PC-9 (cell line): ENCODE measurements at regions not wholly inside any gene's neighbourhood (a gene's known extent, or its start where the extent isn't known, plus 50 kb on each side); places are given as distances from the start of the nearest gene placed in this dataset.
"Not testable (repeated sequence)": the region's sequence is repeated elsewhere in the genome, so short reads cannot be mapped to it uniquely, and the experiment has no call there.

Source experiments
- BruUV-seq: library from RNA; stranded (reverse); fragments of 400-500 nt; replicated peaks from 2 replicates; lab custom pipeline; 2021; lab: Mats Ljungman, UMichigan
- CTCF ChIA-PET: fragments of 300-600 bp; sonication (Branson Sonifier 250); formaldehyde crosslinking; loops from one replicate; lab custom pipeline; 2022; ENCODE audit warnings: antibody characterized with exemption; lab: Charles Lee
- POLR2A ChIA-PET: fragments of 300-600 bp; sonication (Branson Sonifier 250); formaldehyde crosslinking; loops from one replicate; lab custom pipeline; 2022; ENCODE audit warnings: antibody characterized with exemption; ENCODE audit not compliant: unreplicated experiment; lab: Charles Lee
- DNase-seq, 2 experiments: peaks; one replicate each; pipeline versions ENCODE4 v3.0.0 to v3.0.0-alpha.2; 2015 to 2022; ENCODE audit warnings: mixed read lengths in 1 of 2
- H2AFZ ChIP-seq: fragments of 200-600 bp; sonication (generic); 2 replicates; pipeline ENCODE4 v1.8.1; 2017; ENCODE audit warnings: antibody characterized with exemption
- H3F3A ChIP-seq: fragments of 200-600 bp; sonication (generic); 2 replicates; pipeline ENCODE4 v1.8.1; 2017; ENCODE audit warnings: antibody characterized with exemption, mild to moderate bottlenecking, low read depth; ENCODE audit not compliant: insufficient read depth
- H3K27ac ChIP-seq: fragments of 200-600 bp; sonication (generic); 2 replicates; pipeline ENCODE4 v1.6.1; 2016; ENCODE audit warnings: mixed run types
- H3K27me3 ChIP-seq: fragments of 200-600 bp; sonication (generic); 2 replicates; pipeline ENCODE4 v1.6.1; 2016; ENCODE audit warnings: low read depth, mixed run types; ENCODE audit not compliant: insufficient read depth
- H3K36me3 ChIP-seq: fragments of 200-600 bp; sonication (generic); 2 replicates; pipeline ENCODE4 v1.6.1; 2016; ENCODE audit warnings: low read depth, mixed run types
- H3K4me1 ChIP-seq: fragments of 200-600 bp; sonication (generic); replicated peaks from 2 replicates; pipeline ENCODE4 v1.6.1; 2016; ENCODE audit warnings: mixed run types; ENCODE audit not compliant: insufficient read depth
- H3K4me2 ChIP-seq: fragments of 200-600 bp; sonication (generic); 2 replicates; pipeline ENCODE4 v1.6.1; 2017; ENCODE audit warnings: mixed run types
- H3K4me3 ChIP-seq: fragments of 200-600 bp; sonication (generic); 2 replicates; pipeline ENCODE4 v1.6.1; 2016; ENCODE audit warnings: mixed run types
- H3K79me2 ChIP-seq: fragments of 200-600 bp; sonication (generic); 2 replicates; pipeline ENCODE4 v1.6.1; 2017; ENCODE audit warnings: low read depth, mixed run types
- H3K9me2 ChIP-seq: fragments of 200-600 bp; sonication (generic); 2 replicates; pipeline ENCODE4 v1.8.1; 2017; ENCODE audit warnings: mild to moderate bottlenecking; ENCODE audit not compliant: insufficient read depth
- H3K9me3 ChIP-seq: fragments of 200-600 bp; sonication (generic); 2 replicates; pipeline ENCODE4 v1.8.1; 2016; ENCODE audit warnings: low read depth; ENCODE audit not compliant: insufficient read depth
- H4K20me1 ChIP-seq: fragments of 200-600 bp; sonication (generic); 2 replicates; pipeline ENCODE4 v1.8.1; 2017; ENCODE audit not compliant: insufficient read depth
- EZH2 ChIP-seq: fragments of 200-600 bp; sonication (generic); IDR thresholded peaks from 2 replicates; pipeline ENCODE4 v1.8.0; 2017; ENCODE audit warnings: antibody characterized with exemption, low read depth
- intact Hi-C: fragments of 100-400 bp; cut with micrococcal nuclease; formaldehyde crosslinking; loops from one replicate; pipeline ENCODE4 v1.10.0; 2022; ENCODE audit not compliant: unreplicated experiment
- TF ChIP-seq, protein P1 (sequence below): fragments of 200-600 bp; sonication (generic); conservative IDR thresholded peaks from 2 replicates; pipeline ENCODE4 v1.6.1; 2017; ENCODE audit warnings: mixed run types, antibody characterized with exemption, mild to moderate bottlenecking, moderate library complexity

DNA sequence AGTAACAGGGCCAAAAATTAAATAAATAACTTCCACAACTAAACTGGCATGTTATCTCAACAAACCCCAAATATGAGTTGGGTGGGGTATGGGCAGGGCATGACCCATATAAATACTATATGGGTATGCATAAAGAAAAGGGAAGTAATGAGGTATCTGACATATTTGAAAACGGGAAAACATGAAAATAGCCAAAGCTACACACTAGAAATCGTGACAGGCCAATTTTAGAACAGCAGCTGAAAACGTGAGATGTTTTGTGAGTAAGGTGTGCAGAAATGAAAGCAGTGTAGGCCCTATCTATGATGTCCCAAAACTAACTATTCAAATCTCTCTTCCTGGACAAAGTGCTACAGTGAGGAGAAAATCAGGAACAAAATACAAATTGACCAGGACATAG lies 537.9 kb upstream of the NR5A2 start:
- ChIA-PET CTCF (no interaction called here), POLR2A (interaction anchor here (0.6 kb wide), 1 partner anchor 47 kb away, joined by 5 read pairs; no protein-coding TSS in a partner anchor)
- BruUV-seq: no TSS peak
- H3K79me2 ChIP-seq: no peaks in the 10 kb centered on the region
- TF ChIP-seq, protein P1, sequence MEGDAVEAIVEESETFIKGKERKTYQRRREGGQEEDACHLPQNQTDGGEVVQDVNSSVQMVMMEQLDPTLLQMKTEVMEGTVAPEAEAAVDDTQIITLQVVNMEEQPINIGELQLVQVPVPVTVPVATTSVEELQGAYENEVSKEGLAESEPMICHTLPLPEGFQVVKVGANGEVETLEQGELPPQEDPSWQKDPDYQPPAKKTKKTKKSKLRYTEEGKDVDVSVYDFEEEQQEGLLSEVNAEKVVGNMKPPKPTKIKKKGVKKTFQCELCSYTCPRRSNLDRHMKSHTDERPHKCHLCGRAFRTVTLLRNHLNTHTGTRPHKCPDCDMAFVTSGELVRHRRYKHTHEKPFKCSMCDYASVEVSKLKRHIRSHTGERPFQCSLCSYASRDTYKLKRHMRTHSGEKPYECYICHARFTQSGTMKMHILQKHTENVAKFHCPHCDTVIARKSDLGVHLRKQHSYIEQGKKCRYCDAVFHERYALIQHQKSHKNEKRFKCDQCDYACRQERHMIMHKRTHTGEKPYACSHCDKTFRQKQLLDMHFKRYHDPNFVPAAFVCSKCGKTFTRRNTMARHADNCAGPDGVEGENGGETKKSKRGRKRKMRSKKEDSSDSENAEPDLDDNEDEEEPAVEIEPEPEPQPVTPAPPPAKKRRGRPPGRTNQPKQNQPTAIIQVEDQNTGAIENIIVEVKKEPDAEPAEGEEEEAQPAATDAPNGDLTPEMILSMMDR: no peak
- no peak for TF ChIP-seq EZH2
- no peaks in the 10 kb centered on the region for H3F3A ChIP-seq
- H3K4me2 ChIP-seq: no peak overlapping the region
- H3K4me3 ChIP-seq: no peak overlapping the region
- H3K27me3 ChIP-seq: no peaks in the 10 kb centered on the region
- intact Hi-C loops: no loop called here
- H3K9me2 ChIP-seq: no peaks in the 10 kb centered on the region
- no peak overlapping the region for H3K27ac ChIP-seq
- peaks cover 11% of the 10 kb centered on the region; the same call in 1 of the 2 replicates for H3K4me1 ChIP-seq
- H3K36me3 ChIP-seq: no peaks in the 10 kb centered on the region
- H3K9me3 ChIP-seq: peaks cover 8% of the 10 kb centered on the region; the same call in 1 of the 2 replicates
- no peaks in the 10 kb centered on the region for H4K20me1 ChIP-seq
- no peak for DNase-seq
- 0 out of 2 replicates have a peak overlapping the region, but pooled peaks have one; percentile 13 for H2AFZ ChIP-seq

- Histone ChIP-seq H3F3A (no peaks in the 10 kb centered on the region), H3K9me3 (peaks cover 20% of the 10 kb centered on the region; the same call in 1 of the 2 replicates), H3K4me2 (no peak overlapping the region), H3K27me3 (no peaks in the 10 kb centered on the region), H3K36me3 (no peaks in the 10 kb centered on the region), H3K79me2 (no peaks in the 10 kb centered on the region), H3K9me2 (no peaks in the 10 kb centered on the region), H3K4me1 (peaks cover 11% of the 10 kb centered on the region; the same call in 1 of the 2 replicates), H2AFZ (no peak overlapping the region; the same call in 1 of the 2 replicates), H4K20me1 (no peaks in the 10 kb centered on the region), H3K27ac (no peak overlapping the region), H3K4me3 (no peak overlapping the region)
- no TSS peak for BruUV-seq
- intact Hi-C loops: no loop called here
- DNase-seq: peak in 1 of 2 experiments; percentile 47
- ChIA-PET CTCF (interaction anchor here (0.5 kb wide), 2 partner anchors 1131 to 1572 kb away, joined by 3 read pairs; no protein-coding TSS in a partner anchor), POLR2A (interaction anchor here (0.5 to 0.7 kb wide), 2 partner anchors 92 to 906 kb away, joined by 4 to 16 read pairs; no protein-coding TSS in a partner anchor)
- TF ChIP-seq EZH2: no peak
- TF ChIP-seq, protein P1: no peak
Observed at GRCh38 chr1:199490769-199491527, 536.6 kb upstream of the NR5A2 start.

DNA sequence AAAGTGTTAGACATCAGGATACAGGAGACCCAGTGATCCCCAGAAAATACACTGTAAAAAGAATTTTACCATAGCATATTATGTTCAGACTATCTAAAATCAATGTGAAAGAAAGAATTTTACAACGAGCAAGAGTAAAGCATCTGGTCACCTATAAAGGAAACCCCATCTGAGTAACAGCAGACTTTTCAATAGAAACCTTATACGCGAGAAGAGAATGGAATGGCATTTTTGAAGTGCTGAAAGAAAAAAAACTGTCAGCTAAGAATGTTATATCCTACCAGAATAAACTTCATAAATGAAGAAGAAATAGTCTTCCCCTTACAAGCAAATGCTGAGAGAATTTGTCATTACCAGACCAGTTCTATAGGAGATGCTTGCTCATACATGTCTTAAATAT lies 532.1 kb upstream of the NR5A2 start:
- Histone ChIP-seq H3K79me2 (no peaks in the 10 kb centered on the region), H3F3A (no peaks in the 10 kb centered on the region), H3K9me3 (peaks cover 26% of the 10 kb centered on the region), H3K4me2 (no peak overlapping the region), H3K27me3 (no peaks in the 10 kb centered on the region), H4K20me1 (no peaks in the 10 kb centered on the region), H3K36me3 (no peaks in the 10 kb centered on the region), H3K9me2 (no peaks in the 10 kb centered on the region), H3K4me1 (peaks cover 9% of the 10 kb centered on the region; the same call in 1 of the 2 replicates), H3K4me3 (no peak overlapping the region), H2AFZ (no peak overlapping the region), H3K27ac (no peak overlapping the region)
- no TSS peak for BruUV-seq
- ChIA-PET CTCF (no interaction called here), POLR2A (no interaction called here)
- no peak for DNase-seq
- TF ChIP-seq, protein P1: no peak
- no peak for TF ChIP-seq EZH2
- intact Hi-C loops: no loop called here

GRCh38 chr1:199498802-199499201 lies 528.7 kb upstream of the NR5A2 start:
- H3K4me2 ChIP-seq, H3K36me3 ChIP-seq, H4K20me1 ChIP-seq, H3K79me2 ChIP-seq, POLR2A ChIA-PET, H3K9me2 ChIP-seq, H2AFZ ChIP-seq, H3F3A ChIP-seq, H3K27ac ChIP-seq, CTCF ChIA-PET, H3K27me3 ChIP-seq, BruUV-seq, H3K4me3 ChIP-seq, DNase-seq, H3K4me1 ChIP-seq, intact Hi-C loops: not testable (repeated sequence)
- peaks cover 24% of the 10 kb centered on the region for H3K9me3 ChIP-seq
